NCI-H345 treated with DMSO at 0.1 percent for 48 hours (cell line): ENCODE measurements at regions not wholly inside any gene's neighbourhood (a gene's known extent, or its start where the extent isn't known, plus 50 kb on each side); places are given as distances from the start of the nearest gene placed in this dataset.
"Not testable (repeated sequence)": the region's sequence is repeated elsewhere in the genome, so short reads cannot be mapped to it uniquely, and the experiment has no call there.

ENCODE experiments used
- DNase-seq: peaks from one replicate; lab custom pipeline; 2025; ENCODE audit not compliant: unreplicated experiment; lab: John Stamatoyannopoulos, UW

DNA sequence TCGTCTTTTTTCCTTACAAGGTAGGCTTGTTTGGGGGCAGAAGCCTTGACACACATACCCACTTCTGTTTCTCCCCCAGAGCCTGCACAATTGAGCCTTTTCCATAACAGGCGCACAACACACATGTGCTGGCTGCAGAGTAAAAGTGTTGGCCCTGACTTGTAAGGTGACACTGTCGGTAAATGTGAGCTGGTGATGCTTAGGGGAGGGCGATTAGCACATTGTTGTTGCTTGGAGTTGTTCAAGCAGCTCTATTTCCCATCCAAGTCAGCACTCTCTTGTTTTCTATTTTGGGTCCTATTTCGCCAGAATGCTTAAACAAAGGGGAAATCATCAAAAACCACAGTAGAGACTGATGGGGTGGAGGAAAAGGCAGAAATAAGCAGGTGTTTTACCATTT, 51.9 kb upstream of the PTPRJ start:
- no peak for DNase-seq

DNA sequence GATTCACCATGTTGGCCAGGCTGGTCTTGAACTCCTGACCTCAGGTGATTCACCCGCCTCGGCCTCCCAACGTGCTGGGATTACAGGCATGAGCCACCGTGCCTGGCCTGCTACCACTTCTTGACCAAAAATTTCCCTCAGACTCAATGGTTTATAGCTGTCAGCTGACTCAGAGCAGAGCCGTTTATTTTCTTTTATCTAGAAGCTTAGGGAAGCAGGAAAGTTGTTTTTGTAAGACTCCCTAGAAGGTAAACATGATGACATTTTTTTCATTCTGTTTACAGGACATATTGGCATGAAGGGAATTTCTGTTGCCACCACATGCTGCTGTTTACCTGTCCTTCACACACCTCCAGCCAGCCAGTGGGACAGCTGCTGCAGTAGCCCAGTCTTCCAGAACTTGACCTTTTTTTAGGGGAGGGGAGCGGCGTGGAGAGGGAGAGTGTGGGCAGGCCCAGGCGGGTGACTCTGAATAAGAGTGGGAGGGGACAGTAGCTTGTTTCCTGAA, 56.1 kb upstream of the PTPRJ start:
- DNase-seq, result no peak

DNA sequence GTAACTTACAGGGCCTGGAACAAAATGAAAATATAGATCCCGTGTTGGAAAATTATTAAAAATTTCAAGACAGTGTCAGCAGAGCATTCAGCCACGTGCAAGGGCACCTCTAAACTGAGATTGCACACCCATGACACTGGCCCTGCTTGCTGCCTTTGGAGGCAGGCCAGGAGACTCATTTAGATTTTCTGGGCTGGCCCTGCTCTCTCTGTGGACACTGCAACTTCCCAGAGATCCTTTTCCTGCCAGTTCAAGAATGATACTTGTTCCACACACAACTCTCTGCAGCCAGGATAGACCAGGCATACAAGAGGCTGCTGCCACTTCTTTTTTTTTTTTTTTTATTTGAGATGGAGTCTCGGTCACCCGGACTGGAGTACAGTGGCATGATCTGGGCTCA, 56.7 kb upstream of the PTPRJ start:
- DNase-seq, result no peak

DNA sequence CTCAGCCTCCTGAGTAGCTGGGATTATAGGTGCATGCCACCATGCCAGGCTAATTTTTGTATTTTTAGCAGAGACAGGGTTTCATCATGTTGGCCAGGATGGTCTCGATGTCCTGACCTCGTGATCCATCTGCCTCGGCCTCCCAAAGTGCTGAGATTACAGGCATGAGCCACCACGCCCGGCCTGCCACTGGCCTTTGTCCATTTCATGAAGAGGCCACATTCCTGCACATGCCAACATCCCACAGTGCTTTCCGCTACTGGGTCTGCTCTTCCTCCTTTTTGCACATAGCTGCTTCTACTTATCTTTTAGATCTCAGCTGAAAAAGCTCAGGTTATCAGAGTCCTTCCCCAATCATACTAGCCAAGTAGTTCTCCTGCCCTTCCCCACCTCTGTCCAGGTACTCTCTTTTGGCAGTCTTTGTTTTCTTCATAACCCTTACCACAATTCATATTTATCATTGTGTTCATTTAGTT, 59.2 kb upstream of the PTPRJ start:
- DNase-seq, result not testable (repeated sequence)

DNA sequence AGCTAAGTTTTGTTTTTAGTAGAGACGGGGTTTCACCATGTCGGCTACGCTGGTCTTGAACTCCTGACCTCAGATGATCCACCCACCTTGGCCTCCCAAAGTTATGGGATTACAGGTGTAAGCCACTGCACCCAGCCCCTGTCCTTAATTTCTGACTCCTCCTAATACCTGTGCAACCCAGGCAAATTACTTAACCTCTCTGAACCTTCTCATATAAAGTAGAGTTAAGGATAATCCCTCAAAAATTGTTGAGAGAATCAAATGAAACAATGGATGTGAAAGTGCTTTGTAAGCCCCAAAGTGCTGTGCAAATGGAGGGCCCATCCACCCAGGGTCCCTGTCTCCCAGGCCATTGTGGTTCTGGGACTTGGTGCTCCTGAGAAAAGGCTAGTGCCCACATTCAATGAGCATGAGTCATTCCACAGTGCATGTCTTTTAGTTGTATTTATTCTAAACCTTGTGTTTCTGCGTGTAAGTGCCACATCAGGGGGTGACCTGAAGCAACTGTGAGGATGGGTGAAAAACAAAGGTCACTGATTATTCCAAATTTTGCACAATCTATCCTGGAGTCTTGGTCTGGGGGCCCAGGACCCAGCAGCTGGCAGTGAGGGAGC, 61.4 kb upstream of the PTPRJ start:
- no peak for DNase-seq

DNA sequence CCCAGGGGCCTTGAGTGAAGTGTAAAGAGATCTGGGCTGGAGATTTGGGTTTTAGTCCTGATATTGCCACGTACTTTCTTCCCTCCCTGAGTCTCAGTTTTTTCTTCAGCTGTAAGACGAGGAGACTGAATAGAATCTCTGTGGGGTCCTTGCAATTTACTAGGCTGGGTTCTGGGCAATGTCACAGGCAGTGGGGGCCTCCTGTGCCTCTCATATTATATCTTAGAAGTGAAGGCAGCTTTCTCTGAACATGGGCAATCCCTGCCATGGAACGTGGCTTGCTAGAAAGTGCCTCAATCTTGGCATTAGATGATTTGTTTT, 62.0 kb upstream of the PTPRJ start:
- DNase-seq, result no peak

DNA sequence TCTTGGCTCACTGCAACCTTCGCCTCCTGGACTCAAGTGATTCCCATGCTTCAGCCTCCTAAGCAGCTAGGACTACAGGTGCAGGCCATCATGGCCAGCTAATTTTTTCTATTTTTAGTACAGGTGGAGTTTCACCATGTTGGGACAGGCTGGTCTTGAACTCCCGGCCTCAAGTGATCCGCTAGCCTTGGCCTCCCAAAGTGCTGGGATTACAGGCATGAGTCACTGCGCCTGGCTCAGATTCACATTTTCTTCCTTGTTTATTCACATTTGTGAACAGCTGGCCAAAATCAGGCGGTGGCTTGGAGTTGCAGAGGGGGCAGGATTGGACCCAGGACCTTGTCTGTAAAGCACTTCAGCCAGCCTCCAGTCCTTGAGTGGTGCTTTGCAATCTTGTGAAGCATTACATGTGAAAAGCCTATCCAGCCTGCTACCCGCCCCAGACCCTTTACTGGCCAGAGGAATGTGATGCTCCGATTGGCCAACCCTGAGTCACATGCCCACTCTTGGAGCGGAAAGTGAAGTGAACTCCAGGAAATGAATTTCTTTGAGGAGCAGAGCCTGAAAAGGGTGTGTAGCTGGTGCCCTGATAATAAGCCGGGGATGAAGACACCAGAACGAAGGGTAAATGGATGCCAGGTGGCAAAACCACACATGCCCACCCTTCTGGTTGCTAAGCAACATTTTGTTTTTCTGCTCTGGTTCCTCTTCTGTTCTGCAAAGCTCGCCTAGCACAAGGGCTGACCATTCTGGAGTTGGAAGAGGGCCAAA, 62.6 kb upstream of the PTPRJ start:
- peak; percentile 75 for DNase-seq

DNA sequence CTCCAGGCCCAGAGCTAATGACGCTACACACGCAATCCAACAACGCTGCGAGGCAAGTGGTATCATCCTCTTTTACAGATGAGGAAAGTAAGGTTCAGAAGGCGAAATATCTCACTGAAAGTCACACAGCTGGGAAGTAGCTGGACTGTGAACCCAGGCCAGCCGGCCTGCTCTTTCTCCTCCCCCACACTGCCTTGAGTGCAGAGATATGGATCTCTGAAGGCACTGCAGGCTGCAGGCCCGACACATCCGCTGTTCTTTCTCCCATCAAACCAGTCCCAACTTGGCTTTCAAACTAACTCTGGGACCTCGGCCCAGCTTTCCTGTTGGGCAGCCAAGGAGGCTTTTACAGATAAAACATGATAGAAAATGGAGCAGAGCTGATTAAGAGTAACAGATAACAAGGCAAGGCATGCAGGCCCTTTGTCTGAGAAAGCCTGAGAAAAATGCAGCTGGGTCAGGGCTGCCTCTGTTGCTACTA, 64.0 kb upstream of the PTPRJ start:
- no peak for DNase-seq

DNA sequence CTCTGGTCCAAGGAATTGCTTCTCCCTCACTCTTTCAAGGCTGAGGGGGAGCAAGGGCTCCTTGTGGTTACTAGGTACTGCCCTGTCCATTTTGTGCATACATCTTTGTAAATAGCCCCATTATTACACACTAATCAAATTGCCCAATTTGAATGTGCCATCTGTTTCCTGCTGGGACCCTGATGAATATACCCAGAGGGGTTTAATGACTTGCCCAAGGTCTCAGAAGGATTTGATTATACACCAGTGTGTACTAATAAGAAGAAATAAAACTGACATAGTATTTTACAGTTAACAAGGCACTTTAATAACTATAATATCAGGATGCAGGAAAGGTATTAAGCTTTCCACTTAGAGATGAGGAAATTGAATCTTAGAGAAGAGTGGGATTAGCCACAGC, 64.6 kb upstream of the PTPRJ start:
- no peak for DNase-seq

DNA sequence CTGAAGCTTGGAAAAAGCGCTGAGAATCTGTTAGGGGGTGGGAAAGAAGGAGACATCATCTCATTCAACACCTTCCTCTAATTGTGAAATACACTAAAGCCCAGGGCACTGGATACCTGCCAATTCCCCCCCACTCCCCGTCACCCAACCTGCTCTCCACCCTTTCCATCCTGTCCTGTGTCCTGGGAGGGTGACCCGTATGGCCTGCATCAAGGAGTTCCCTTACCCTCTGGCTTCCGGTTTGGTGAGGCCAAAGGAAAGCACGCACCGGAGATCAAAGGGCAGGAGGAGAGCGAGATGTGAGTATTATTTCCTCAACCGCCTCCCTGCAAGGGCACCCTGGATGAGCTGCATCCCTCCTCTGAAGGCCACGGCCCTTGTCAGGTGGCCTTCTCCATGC, 65.0 kb upstream of the PTPRJ start:
- DNase-seq, result no peak

DNA sequence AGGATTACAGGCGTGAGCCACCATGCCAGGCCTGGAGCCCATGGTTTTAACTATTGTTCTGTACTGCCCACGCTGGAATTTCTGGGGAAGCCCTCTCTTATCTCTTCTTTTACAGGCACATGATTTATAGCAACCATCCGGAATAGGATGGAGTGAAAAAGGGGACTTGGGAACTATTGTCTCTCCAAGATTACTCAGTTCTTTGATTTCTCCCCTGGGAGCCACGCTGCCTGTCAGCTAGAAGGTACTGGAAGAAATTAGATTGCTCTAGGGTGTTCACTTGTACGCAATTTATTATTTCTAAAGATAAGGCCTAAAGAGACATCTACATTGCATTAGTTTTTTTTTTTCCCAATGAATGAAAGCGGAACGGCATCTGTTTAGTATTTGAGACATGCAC, 65.6 kb upstream of the PTPRJ start:
- DNase-seq, result no peak

DNA sequence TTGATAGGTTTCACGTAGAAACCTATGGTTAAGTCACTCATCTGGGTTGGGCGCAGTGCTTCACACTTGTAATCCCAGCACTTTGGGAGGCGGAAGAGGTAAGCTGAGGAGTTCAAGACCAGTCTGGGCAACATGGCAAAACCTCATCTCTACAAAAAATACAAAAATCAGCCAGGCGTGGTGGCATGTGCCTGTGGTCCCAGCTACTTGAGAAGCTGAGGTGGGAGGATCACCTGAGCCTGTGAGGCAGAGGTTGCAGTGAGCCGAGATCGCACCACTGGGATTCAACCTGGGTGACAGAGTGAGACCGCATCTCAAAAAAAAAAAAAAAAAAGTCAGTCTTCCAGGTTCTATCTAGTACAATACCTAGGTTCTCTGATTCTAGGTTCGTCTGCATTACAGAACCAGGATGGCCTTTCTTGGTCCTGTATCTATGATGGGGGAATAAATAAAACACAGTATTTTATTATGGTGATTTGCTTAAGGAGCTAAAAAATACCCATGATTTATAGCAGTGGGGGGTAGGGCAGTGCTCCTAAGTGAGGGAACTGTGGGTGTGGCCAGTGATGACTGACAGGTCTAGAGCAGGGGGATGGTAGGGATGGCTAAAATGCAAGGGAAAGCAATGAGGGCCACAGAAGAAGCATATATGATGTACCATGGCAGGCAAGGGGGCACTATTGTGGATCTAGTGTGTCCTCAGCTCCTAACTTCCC, 65.5 kb upstream of the NUP160 start:
- DNase-seq, result no peak

DNA sequence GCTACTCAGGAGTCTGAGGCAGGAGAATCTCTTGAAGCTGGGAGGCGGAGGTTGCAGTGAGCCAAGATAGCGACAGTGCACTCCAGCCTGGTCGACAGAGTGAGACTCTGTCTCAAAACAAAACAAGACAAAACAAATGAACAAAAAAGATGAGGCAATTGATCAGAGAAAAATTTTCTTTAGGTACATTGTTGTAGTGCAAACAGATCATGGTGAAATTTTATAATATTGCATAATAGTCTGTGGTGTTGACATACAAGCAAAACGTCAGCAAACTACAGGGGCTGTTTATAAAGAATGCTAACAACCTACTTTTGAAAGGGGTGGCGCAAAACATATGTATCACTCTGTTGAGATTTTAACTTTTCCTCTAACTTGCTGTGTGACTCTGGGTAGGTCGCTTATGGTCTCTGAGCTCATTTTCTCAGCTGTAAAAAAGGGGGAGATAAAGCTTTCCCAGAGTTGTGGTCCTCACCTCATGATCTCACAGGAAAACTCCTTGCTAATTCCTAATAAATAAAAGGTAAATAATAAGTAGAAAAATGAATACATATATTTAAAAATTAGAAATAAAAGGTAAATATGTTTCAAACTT, 64.8 kb upstream of the NUP160 start:
- DNase-seq, result no peak

DNA sequence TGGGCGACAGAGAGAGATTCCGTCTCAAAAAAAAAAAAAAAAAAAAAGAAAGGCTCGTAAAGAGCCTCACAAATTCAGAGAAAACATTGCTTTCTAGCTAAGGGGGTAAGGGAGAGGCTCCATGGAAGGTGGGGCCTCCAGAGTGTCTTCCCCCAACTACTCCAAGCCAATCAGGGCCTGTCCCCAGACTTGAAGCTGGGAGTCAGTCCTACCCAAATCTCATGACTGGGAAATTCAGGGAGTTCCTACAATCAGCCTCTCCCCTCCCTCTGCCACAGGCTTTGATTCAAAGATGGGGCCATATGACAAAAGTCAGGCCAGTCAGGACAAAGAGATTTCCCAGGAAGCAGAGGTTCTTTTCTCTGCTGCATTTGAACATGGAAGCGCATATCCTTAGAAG, 63.0 kb upstream of the NUP160 start:
- no peak for DNase-seq

DNA sequence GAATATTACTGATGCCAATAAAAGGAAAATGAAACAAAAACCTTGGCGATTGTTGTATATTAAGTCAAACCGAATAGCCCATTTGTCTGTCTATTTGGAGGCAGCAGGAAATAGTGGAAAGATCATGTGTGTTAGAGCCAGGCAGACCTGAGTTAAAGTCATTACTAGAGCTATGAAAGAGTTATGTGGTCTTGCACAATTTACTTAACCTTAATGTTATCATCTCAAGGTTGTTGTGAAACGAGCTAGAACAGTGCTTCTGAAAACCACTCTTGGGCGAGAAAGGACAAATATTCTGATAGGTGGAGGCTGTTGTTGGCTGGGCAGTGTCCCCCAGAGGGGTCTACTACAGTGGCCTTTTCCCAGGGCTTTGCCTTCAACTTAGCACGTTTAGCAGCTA, 60.0 kb upstream of the NUP160 start:
- DNase-seq, result no peak

DNA sequence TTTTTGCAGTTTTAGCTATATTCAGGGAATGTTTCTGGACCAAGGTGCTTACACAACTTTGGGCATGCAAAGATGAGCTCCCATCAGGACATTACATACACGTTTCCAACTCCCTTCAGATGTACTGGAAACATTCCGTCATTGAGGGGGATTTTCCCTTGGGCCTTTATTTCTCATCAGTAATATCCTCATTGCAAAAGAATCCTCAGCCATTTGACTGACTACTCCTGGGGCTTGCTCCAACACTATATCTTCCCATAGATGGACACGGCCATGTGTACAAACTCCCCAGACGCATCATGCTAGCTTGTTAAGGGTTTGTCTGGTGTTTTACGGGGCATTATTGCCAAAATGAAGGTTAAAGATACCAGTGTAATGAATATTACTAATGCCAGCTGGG, 59.3 kb upstream of the NUP160 start:
- DNase-seq, result no peak

DNA sequence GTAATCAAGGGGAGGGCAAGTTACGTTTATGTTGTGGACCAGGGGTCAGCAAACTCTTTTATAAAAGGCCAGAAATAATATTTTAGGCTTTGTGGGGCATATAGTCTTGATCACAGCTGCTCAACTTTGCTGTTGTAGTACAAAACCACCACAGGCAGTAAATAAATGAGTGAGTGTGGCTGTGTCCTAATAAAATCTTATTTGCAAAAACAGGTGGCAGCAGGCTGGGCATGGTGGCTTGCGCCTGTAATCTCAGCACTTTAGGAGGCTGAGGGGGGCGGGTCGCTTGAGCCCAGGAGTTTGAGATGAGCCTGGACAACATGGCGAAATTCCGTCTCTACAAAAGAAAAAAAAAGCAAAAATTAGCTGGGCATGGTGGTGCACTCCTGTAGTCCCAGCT, 57.9 kb upstream of the NUP160 start:
- DNase-seq, result no peak

DNA sequence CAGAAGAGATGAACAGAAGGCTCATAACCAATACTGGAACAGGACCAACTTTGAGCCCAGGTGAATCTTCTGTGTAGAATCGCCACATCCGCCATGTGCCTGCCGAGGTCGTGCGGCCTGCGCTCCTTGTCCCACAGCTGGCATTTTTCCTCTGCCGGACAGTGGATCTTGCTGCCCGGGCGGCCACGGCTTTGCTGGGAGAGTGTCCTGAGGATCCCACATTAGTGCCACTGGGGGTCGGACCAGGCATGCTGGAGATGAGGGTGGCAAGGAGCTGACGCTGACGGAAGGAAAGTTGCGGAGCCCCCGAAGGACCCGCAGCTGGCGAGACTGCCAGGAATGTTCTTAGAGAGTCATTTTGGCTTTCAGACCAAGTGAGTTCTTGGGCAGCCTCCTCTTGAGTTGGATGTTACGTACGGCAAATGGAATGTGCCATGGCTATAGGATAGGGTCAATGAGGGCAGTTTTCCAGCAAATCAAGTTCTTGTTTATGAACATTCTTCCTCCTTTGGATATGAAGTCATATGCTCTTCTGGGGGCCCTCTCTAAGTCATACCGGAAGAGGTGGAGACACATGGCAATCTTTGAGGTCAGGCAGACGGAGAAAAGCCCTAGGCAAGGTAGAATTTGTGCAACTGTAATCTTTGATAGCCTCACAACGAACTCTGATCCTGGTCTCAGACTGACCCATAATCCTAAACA, 57.4 kb upstream of the NUP160 start:
- no peak for DNase-seq

DNA sequence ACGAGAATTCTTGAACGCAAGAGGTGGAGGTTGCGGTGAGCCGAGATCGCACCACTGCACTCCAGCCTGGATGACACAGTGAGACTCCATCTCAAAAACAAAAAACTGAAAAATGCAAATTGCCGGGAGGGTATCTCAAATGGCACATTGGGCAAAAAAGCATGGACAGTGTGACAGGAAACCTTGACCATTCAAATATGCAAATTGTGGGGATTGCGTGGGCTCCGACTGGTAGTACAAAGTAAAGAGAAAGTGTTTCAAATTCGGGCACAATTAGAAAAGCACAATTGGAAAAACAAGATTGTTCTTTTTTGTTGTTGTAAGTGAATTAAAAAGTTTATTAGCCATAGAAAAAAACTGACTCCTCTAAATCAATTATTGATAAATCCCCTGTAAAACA, 56.7 kb upstream of the NUP160 start:
- no peak for DNase-seq

DNA sequence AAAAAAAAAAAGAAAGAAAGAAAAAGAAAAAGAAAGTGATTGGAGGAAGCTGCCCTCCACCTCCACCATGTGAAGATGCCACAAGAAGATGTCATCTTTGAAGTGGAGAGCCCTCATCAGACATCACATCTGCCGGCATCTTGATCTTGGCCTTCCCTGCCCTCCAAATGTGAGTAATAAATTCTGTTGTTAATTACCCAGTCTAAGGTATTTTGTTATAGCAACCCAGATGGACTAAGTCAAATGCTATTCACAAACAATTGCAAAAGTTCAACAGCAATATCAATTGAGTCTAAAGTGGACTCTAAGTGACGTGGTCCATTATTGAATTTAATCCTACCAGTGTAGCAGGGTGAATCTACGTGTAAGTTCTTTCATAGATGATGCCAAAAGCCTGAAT, 55.9 kb upstream of the NUP160 start:
- no peak for DNase-seq

DNA sequence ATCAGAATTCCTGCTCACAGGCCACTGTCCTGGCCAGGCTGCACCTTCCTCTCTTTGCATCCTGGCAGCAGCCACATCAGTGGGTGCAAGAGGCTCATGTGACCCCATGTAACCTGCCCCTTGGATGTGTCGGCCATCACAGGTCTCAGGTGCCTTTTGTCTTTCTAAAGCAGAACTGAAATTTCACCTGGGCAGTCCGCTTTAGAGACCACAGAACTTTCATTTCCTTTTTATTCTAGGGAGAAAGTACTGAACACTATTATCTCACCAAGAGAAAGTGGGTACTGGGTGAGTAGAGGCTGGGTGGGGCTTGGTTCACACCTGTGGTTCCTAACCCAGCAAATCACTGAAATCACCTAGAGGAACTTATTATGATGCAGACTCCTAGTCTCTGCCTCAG, 51.7 kb upstream of the NUP160 start:
- DNase-seq, result no peak
